OCI-LY7 (cell line): ENCODE measurements at regions not wholly inside any gene's neighbourhood (a gene's known extent, or its start where the extent isn't known, plus 50 kb on each side); places are given as distances from the start of the nearest gene placed in this dataset. TPM values are rescaled to one million over a fixed set of nuclear protein-coding genes. Genes with fewer than 3 reads are reported as not detected.

ENCODE experiments used
- small RNA-seq: library from RNA; depleted of rRNA; stranded (forward); fragments of <200 nt; gene quantifications from one replicate; pipeline ENCODE3, GENCODE V24; 2014

Small RNAs in the stretch of these regions (small RNA-seq; reads per million reads assigned to genes)
- gene KSR1P1: not detected
